ENCODE measurements at regions not wholly inside any gene's neighbourhood (a gene's known extent, or its start where the extent isn't known, plus 50 kb on each side); places are given as distances from the start of the nearest gene placed in this dataset.

- TF ChIP-seq, protein P1, sequence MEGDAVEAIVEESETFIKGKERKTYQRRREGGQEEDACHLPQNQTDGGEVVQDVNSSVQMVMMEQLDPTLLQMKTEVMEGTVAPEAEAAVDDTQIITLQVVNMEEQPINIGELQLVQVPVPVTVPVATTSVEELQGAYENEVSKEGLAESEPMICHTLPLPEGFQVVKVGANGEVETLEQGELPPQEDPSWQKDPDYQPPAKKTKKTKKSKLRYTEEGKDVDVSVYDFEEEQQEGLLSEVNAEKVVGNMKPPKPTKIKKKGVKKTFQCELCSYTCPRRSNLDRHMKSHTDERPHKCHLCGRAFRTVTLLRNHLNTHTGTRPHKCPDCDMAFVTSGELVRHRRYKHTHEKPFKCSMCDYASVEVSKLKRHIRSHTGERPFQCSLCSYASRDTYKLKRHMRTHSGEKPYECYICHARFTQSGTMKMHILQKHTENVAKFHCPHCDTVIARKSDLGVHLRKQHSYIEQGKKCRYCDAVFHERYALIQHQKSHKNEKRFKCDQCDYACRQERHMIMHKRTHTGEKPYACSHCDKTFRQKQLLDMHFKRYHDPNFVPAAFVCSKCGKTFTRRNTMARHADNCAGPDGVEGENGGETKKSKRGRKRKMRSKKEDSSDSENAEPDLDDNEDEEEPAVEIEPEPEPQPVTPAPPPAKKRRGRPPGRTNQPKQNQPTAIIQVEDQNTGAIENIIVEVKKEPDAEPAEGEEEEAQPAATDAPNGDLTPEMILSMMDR (IDR thresholded peaks at IDR 0.05): no peak
- H3K36me3 ChIP-seq: no peaks in the 10 kb centered on the region
- FAIRE-seq: no peak
- ATAC-seq: no peak
- H3K4me3 ChIP-seq: no peak overlapping the region
- DNase-seq: no peak
- no peak overlapping the region for H3K27ac ChIP-seq
- 84 to 98% methylated on average over 1 of the region's 1 CpG for WGBS, 2 donors
- H3K4me1 ChIP-seq: peaks cover 0 to 7% (median 4%) of the 10 kb centered on the region in 3 donors
- intact Hi-C loops (cut with DNase I): no loop called here
- no peaks in the 10 kb centered on the region for H3K9me3 ChIP-seq
- H3K27me3 ChIP-seq: no peaks in the 10 kb centered on the region
Measured at GRCh38 chr6:40909811-40910210, 129.2 kb downstream of the UNC5CL start.

DNA sequence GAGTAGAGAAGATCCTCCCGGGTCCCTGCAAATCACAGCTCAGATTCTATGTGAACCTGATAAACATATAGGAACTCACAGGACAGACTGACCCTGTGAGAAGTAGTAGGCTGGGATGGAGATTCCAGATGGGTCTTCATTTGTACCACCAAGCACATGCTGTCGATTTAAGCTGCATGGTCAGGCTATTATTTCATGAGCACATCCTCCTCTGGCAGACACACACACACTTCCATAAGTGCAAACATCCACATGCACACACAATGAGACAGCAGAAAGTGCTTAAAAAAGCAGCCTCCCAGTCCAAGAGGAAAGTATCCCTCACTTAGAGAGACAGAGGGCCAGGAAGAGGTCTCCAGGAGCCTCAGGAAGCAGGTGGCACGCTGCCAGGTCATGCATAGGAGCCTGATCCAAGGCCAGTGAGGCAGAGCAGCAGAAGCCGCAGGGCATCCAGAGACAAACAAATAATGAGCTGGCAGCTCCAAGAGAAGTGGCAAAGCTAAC lies 131.8 kb downstream of the UNC5CL start:
- ATAC-seq (peak in 2 of 4 donors; percentile 14 to 23), DNase-seq (peak in 4 of 6 donors; percentile 28 to 73 (median 33)), FAIRE-seq (no peak)
- Histone ChIP-seq H3K4me1 (peaks cover 0 to 7% (median 0%) of the 10 kb centered on the region in 3 donors), H3K9me3 (no peaks in the 10 kb centered on the region), H3K27ac (no peak overlapping the region), H3K27me3 (no peaks in the 10 kb centered on the region), H3K4me3 (no peak overlapping the region), H3K36me3 (no peaks in the 10 kb centered on the region)
- 40 to 43% methylated on average over 4 of the region's 4 CpGs for WGBS, 2 donors
- intact Hi-C loops (cut with DNase I): no loop called here
- TF ChIP-seq, protein P1 (IDR thresholded peaks at IDR 0.05): no peak

DNA sequence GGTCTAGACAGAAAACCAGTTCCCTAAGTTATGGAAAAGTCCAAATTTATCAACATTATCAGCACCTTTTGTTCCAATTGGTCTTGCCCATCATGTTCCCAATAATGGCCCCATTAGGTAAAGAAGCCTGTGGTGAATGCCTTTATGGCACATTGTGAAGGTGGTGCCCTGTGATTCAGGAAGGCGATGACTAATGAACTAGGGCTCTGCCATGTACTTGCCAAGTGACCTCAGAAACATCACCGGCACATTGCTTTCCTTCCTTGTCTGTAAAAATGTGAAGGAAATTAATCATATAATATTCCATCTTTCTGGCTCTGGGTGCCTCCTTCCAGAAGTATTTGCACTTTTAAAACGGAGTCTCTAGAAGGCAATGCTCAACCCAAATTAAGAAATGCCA lies 132.3 kb downstream of the UNC5CL start:
- TF ChIP-seq, protein P1 (IDR thresholded peaks at IDR 0.05): no peak
- no peak overlapping the region for H3K27ac ChIP-seq
- no peak for FAIRE-seq
- ATAC-seq: peak in 3 of 4 donors; percentile 48 to 75 (median 72)
- H3K4me1 ChIP-seq: peaks cover 0 to 2% (median 0%) of the 10 kb centered on the region in 3 donors
- H3K36me3 ChIP-seq: no peaks in the 10 kb centered on the region
- H3K9me3 ChIP-seq: no peaks in the 10 kb centered on the region
- WGBS, 2 donors: 68 to 70% methylated on average over 3 of the region's 3 CpGs
- DNase-seq: no peak
- H3K27me3 ChIP-seq: no peaks in the 10 kb centered on the region
- intact Hi-C loops (cut with DNase I): no loop called here
- H3K4me3 ChIP-seq: no peak overlapping the region

GRCh38 chr6:40904583-40905194 lies 134.3 kb downstream of the UNC5CL start:
- TF ChIP-seq, protein P1 (IDR thresholded peaks at IDR 0.05): no peak
- Histone ChIP-seq H3K9me3 (no peaks in the 10 kb centered on the region), H3K4me3 (no peak overlapping the region), H3K27ac (no peak overlapping the region), H3K27me3 (no peaks in the 10 kb centered on the region), H3K36me3 (no peaks in the 10 kb centered on the region), H3K4me1 (no peaks in the 10 kb centered on the region)
- no peak for FAIRE-seq
- no peak for ATAC-seq
- DNase-seq: no peak
- 84 to 88% methylated on average over 2 of the region's 2 CpGs for WGBS, 2 donors
- intact Hi-C loops (cut with DNase I): no loop called here

DNA sequence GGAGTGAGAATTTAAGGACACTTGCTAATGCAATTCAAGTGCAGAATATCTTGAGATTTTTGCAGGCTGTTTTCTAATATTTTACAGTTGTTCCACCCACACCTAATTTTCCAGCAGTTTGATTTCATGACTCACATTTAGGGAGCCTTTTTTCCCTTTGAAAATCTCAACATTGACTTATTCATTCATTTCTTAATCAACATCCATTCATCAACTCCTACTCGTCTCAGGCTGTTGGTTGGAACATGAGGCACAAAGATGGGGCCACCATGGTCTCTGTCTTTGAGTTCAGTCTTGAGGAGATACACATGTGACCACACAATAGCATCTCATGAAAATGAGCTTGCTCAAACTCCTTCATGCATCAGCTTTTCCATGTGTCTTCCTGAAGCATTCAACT lies 135.6 kb downstream of the UNC5CL start:
- ATAC-seq: no peak
- intact Hi-C loops (cut with DNase I): no loop called here
- DNase-seq: no peak
- H3K27me3 ChIP-seq: no peaks in the 10 kb centered on the region
- TF ChIP-seq, protein P1 (IDR thresholded peaks at IDR 0.05): no peak
- no peaks in the 10 kb centered on the region for H3K4me1 ChIP-seq
- WGBS, 2 donors: 69 to 90% methylated on average over 1 of the region's 1 CpG
- no peak overlapping the region for H3K4me3 ChIP-seq
- H3K27ac ChIP-seq: no peak overlapping the region
- no peaks in the 10 kb centered on the region for H3K9me3 ChIP-seq
- FAIRE-seq: no peak
- H3K36me3 ChIP-seq: no peaks in the 10 kb centered on the region

Measured in pancreas (tissue), 10 donors.